Activated naive CD4-positive, alpha-beta T cell treated with Interleukin-2 at 50 U/mL for 16 hours (primary cell): ENCODE measurements at regions not wholly inside any gene's neighbourhood (a gene's known extent, or its start where the extent isn't known, plus 50 kb on each side); places are given as distances from the start of the nearest gene placed in this dataset.

ENCODE experiments used
- DNase-seq: peaks from one replicate; pipeline ENCODE4 v3.0.0-alpha.2; 2020

- DNase-seq, result no peak
These were observed 602.5 kb downstream of the PTPRU start for GRCh38 chr1:29838738-29839320.

- DNase-seq, result no peak
These were observed 600.6 kb downstream of the PTPRU start for GRCh38 chr1:29836651-29837646.

GRCh38 chr1:29835874-29836273 lies 599.6 kb downstream of the PTPRU start:
- no peak for DNase-seq

- no peak for DNase-seq
These were observed 599.1 kb downstream of the PTPRU start for GRCh38 chr1:29835406-29835805.

- no peak for DNase-seq
These were observed 597.3 kb downstream of the PTPRU start for GRCh38 chr1:29833581-29833980.

- no peak for DNase-seq
These were observed 596.6 kb downstream of the PTPRU start for GRCh38 chr1:29832936-29833335.

- no peak for DNase-seq
These were observed 596.1 kb downstream of the PTPRU start for GRCh38 chr1:29832471-29832870.

- no peak for DNase-seq
These were observed 595.3 kb downstream of the PTPRU start for GRCh38 chr1:29831500-29832117.

- DNase-seq, result no peak
These were observed 594.6 kb downstream of the PTPRU start for GRCh38 chr1:29830916-29831315.

- DNase-seq, result no peak
These were observed 594.1 kb downstream of the PTPRU start for GRCh38 chr1:29830383-29830782.

GRCh38 chr1:29829448-29830344 lies 593.4 kb downstream of the PTPRU start:
- no peak for DNase-seq

GRCh38 chr1:29828526-29829447 lies 592.5 kb downstream of the PTPRU start:
- no peak for DNase-seq

GRCh38 chr1:29827801-29828525 lies 591.6 kb downstream of the PTPRU start:
- no peak for DNase-seq

- DNase-seq, result no peak
These were observed 591.0 kb downstream of the PTPRU start for GRCh38 chr1:29827237-29827750.

- DNase-seq, result no peak
These were observed 590.3 kb downstream of the PTPRU start for GRCh38 chr1:29826646-29827045.

GRCh38 chr1:29825941-29826415 lies 589.7 kb downstream of the PTPRU start:
- DNase-seq, result no peak

- no peak for DNase-seq
These were observed 589.1 kb downstream of the PTPRU start for GRCh38 chr1:29825274-29825940.

GRCh38 chr1:29824511-29825273 lies 588.4 kb downstream of the PTPRU start:
- no peak for DNase-seq

- no peak for DNase-seq
These were observed 587.7 kb downstream of the PTPRU start for GRCh38 chr1:29824025-29824424.
